ENCODE measurements at regions not wholly inside any gene's neighbourhood (a gene's known extent, or its start where the extent isn't known, plus 50 kb on each side); places are given as distances from the start of the nearest gene placed in this dataset.

DNA sequence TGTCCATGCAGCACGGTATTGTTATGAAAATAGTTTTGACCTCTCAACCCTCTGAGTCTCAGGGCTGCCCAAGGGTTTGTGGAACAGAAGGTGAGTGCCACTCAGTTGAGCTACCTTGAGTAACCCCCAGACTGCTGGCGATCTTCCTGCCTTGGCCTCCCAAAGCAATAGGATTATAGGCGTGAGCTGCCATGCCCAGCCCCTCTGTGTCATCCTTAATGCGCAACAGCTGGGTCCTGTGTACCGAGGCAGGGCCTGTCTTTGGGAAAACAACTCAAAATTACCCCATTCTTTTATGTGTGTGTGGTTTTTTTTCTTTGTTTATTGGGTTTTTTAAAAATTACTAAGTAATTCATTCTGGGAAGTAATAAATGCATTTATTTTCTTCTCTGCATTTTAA lies 78.3 kb upstream of the TPM1 start:
- H3K4me3 Mint-ChIP-seq (ENCODE audit: unreplicated experiment): no peak overlapping the region
- no peak for DNase-seq (ENCODE audit: extremely low spot score, unreplicated experiment)
- peaks cover 16% of the 10 kb centered on the region for H3K4me1 Mint-ChIP-seq (ENCODE audit: unreplicated experiment)
- H3K9me3 Mint-ChIP-seq (ENCODE audit: unreplicated experiment): no peaks in the 10 kb centered on the region
- TF ChIP-seq, protein P1, sequence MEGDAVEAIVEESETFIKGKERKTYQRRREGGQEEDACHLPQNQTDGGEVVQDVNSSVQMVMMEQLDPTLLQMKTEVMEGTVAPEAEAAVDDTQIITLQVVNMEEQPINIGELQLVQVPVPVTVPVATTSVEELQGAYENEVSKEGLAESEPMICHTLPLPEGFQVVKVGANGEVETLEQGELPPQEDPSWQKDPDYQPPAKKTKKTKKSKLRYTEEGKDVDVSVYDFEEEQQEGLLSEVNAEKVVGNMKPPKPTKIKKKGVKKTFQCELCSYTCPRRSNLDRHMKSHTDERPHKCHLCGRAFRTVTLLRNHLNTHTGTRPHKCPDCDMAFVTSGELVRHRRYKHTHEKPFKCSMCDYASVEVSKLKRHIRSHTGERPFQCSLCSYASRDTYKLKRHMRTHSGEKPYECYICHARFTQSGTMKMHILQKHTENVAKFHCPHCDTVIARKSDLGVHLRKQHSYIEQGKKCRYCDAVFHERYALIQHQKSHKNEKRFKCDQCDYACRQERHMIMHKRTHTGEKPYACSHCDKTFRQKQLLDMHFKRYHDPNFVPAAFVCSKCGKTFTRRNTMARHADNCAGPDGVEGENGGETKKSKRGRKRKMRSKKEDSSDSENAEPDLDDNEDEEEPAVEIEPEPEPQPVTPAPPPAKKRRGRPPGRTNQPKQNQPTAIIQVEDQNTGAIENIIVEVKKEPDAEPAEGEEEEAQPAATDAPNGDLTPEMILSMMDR (IDR thresholded peaks at IDR 0.05): no peak
- H3K36me3 Mint-ChIP-seq (ENCODE audit: unreplicated experiment): no peaks in the 10 kb centered on the region
- H3K27me3 Mint-ChIP-seq (ENCODE audit: unreplicated experiment): no peaks in the 10 kb centered on the region
- H3K27ac Mint-ChIP-seq (ENCODE audit: unreplicated experiment): no peak overlapping the region

DNA sequence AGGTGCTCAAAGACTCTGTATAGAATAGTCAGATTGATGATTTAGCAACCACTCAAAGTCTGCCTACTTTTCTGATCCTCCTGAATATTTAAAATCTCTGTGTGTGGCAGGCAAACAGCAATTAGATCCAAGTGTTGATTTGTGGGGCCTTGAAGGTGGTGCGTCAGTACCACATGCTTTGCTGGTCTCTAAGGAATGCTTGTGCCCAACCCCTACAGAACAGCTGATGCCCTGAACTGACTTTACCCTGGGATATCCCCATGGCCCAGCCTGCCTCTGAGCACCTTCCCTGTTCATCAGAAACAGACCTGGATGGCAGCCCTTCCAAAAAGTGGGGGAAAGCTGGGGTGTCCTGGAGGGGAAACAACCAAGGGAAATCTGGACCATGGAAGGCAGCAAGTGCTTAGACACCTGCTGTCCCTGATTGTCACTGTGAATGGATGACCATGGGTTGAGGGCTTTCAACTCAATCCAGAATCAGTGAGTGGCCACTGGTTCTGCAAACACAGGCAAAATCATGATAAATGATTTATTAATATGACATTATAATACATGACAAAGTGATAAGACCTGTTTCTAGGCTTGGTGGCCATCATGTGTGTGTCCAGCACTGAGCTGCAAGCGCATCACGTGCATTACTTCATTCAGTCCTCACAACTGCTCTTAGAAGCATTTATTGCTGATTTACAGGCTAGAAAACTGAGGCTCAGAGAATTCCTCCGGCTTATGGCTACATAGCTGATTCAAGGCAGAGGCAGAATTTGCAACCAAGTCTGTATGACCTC lies 76.1 kb upstream of the TPM1 start:
- H3K9me3 Mint-ChIP-seq (ENCODE audit: unreplicated experiment): no peaks in the 10 kb centered on the region
- no peak overlapping the region for H3K4me3 Mint-ChIP-seq (ENCODE audit: unreplicated experiment)
- no peaks in the 10 kb centered on the region for H3K36me3 Mint-ChIP-seq (ENCODE audit: unreplicated experiment)
- no peak for DNase-seq (ENCODE audit: extremely low spot score, unreplicated experiment)
- no peaks in the 10 kb centered on the region for H3K27me3 Mint-ChIP-seq (ENCODE audit: unreplicated experiment)
- H3K27ac Mint-ChIP-seq (ENCODE audit: unreplicated experiment): no peak overlapping the region
- TF ChIP-seq, protein P1 (IDR thresholded peaks at IDR 0.05): no peak
- H3K4me1 Mint-ChIP-seq (ENCODE audit: unreplicated experiment): peaks cover 14% of the 10 kb centered on the region

DNA sequence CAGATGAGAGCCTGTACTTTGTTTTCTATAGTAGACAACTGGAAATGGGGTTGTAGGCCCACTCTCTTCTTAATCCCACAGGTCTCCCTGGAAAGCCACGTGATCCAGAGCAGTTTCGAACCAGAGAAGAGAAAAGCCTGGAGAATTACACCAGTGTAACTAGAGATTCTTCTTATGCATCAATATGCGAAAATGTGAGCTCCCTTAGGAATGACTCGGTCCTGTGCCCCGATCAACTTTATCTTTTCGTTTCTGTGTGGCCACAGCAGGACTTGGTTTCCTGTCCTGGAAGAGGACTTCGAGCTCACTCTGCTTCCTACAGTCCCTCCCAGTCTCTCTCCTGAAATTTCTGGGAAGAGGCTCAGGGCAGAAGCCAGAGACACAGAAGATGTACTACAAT lies 73.8 kb upstream of the TPM1 start:
- no peak overlapping the region for H3K27ac Mint-ChIP-seq (ENCODE audit: unreplicated experiment)
- TF ChIP-seq, protein P1 (IDR thresholded peaks at IDR 0.05): no peak
- H3K4me1 Mint-ChIP-seq (ENCODE audit: unreplicated experiment): peaks cover 19% of the 10 kb centered on the region
- no peak overlapping the region for H3K4me3 Mint-ChIP-seq (ENCODE audit: unreplicated experiment)
- DNase-seq (ENCODE audit: extremely low spot score, unreplicated experiment): no peak
- H3K9me3 Mint-ChIP-seq (ENCODE audit: unreplicated experiment): no peaks in the 10 kb centered on the region
- H3K36me3 Mint-ChIP-seq (ENCODE audit: unreplicated experiment): no peaks in the 10 kb centered on the region
- H3K27me3 Mint-ChIP-seq (ENCODE audit: unreplicated experiment): no peaks in the 10 kb centered on the region

DNA sequence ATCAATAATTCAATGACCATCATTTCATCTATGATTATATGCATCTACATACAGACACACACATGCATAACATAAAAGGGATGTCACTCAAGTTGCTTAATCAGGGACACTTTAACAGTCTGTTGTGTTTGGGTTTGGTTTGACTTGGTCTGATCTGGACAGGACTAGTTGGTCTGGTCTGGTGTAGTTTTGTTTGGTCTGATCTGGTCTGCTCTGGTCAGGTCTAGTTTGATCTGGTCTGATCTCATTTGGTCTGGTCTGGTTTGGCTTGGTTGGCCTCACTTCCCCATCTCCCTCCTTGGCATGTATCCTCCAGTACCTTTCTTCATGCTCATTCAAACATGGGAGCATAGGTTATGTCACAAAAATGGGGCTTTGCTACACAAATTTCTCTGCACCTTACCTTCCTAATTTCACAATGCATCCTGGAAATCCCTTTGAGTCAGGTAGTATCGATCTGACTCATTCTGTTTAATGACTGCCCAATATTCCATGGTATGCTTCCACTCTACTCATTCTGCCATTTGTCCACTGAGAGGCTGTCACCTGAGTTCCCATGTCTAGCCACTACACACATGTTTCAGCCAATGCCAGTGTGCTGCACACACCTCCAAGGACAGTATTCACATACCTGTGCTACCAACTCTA lies 73.0 kb upstream of the TPM1 start:
- Mint-ChIP-seq H3K36me3 (ENCODE audit: unreplicated experiment) (no peaks in the 10 kb centered on the region), H3K4me1 (ENCODE audit: unreplicated experiment) (peaks cover 12% of the 10 kb centered on the region), H3K27me3 (ENCODE audit: unreplicated experiment) (no peaks in the 10 kb centered on the region), H3K4me3 (ENCODE audit: unreplicated experiment) (no peak overlapping the region), H3K27ac (ENCODE audit: unreplicated experiment) (no peak overlapping the region), H3K9me3 (ENCODE audit: unreplicated experiment) (no peaks in the 10 kb centered on the region)
- DNase-seq (ENCODE audit: extremely low spot score, unreplicated experiment): no peak
- TF ChIP-seq, protein P1 (IDR thresholded peaks at IDR 0.05): no peak

DNA sequence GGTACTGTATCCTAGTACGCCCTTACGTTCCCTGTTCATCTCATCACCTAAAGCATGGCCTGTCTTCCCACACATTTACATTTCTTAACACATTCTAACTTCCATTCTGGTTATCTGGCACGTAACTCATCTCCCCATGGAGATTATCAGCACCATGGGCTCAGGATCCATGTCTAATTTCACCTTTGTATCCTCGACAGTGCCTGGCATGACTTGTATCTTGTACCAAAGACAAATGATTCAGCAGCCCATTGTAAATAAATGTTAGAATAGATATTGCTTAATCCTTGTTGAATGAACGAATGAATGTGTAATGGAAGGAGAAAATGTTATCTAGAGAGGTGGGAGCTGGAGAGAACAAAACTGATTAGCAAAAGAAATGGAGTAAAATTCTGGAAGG lies 69.7 kb upstream of the TPM1 start:
- no peak for DNase-seq (ENCODE audit: extremely low spot score, unreplicated experiment)
- peaks cover 27% of the 10 kb centered on the region for H3K4me1 Mint-ChIP-seq (ENCODE audit: unreplicated experiment)
- no peaks in the 10 kb centered on the region for H3K36me3 Mint-ChIP-seq (ENCODE audit: unreplicated experiment)
- H3K27me3 Mint-ChIP-seq (ENCODE audit: unreplicated experiment): no peaks in the 10 kb centered on the region
- TF ChIP-seq, protein P1 (IDR thresholded peaks at IDR 0.05): no peak
- H3K9me3 Mint-ChIP-seq (ENCODE audit: unreplicated experiment): no peaks in the 10 kb centered on the region
- H3K4me3 Mint-ChIP-seq (ENCODE audit: unreplicated experiment): no peak overlapping the region
- H3K27ac Mint-ChIP-seq (ENCODE audit: unreplicated experiment): no peak overlapping the region

Measured in osteocyte (in vitro differentiated cells).